H1 (cell line): ENCODE measurements at regions not wholly inside any gene's neighbourhood (a gene's known extent, or its start where the extent isn't known, plus 50 kb on each side); places are given as distances from the start of the nearest gene placed in this dataset.

Source experiments
- CTCF ChIA-PET: fragments of 300-600 bp; sonication (Branson Sonifier 250); formaldehyde crosslinking; loops from one replicate; lab custom pipeline; 2021; ENCODE audit not compliant: partially characterized antibody; lab: Charles Lee
- POLR2A ChIA-PET: fragments of 300-600 bp; sonication (Branson Sonifier 250); formaldehyde crosslinking; loops from one replicate; lab custom pipeline; 2021; ENCODE audit warnings: inconsistent platforms; ENCODE audit not compliant: partially characterized antibody; lab: Charles Lee
- DNase-seq, 2 experiments: peaks; one replicate each; pipeline versions ENCODE4 v3.0.0 to v3.0.0-alpha.2; 2010 to 2022; ENCODE audit warnings: low spot score in 2 of 2, low read depth in 1 of 2, mixed read lengths in 1 of 2
- FAIRE-seq: peaks from 2 replicates; lab custom pipeline; 2011; peaks lifted over from hg19 to GRCh38; lab: Jason Lieb, UNC
- H2AFZ ChIP-seq: 2 replicates; pipeline ENCODE4 v1.8.1; 2012; ENCODE audit warnings: low read length, inconsistent platforms
- H2AK5ac ChIP-seq: 2 replicates; pipeline ENCODE4 v1.6.1; 2013; ENCODE audit warnings: low read depth, low read length
- H2BK120ac ChIP-seq: replicated peaks from 2 replicates; pipeline ENCODE3; 2013; ENCODE audit warnings: low read depth, low read length, inconsistent platforms
- H2BK12ac ChIP-seq: 2 replicates; pipeline ENCODE4 v1.6.1; 2013; ENCODE audit warnings: low read depth, low read length
- H2BK15ac ChIP-seq: 2 replicates; pipeline ENCODE4 v1.6.1; 2013; ENCODE audit warnings: low read length
- H2BK20ac ChIP-seq: 2 replicates; pipeline ENCODE4 v1.6.1; 2013; ENCODE audit warnings: low read length
- H2BK5ac ChIP-seq: 2 replicates; pipeline ENCODE4 v1.6.1; 2013; ENCODE audit warnings: low read depth, low read length
- H3K14ac ChIP-seq: 2 replicates; pipeline ENCODE4 v1.6.1; 2013; ENCODE audit warnings: inconsistent platforms; ENCODE audit not compliant: insufficient read length
- H3K18ac ChIP-seq: 2 replicates; pipeline ENCODE4 v1.6.1; 2013; ENCODE audit warnings: low read length; ENCODE audit errors: extremely low read depth
- H3K23ac ChIP-seq: 2 replicates; pipeline ENCODE4 v1.6.1; 2013; ENCODE audit warnings: inconsistent platforms; ENCODE audit not compliant: insufficient read length
- H3K23me2 ChIP-seq: 2 replicates; pipeline ENCODE4 v1.6.1; 2013; ENCODE audit warnings: low read depth, low read length
- H3K27ac ChIP-seq: 2 replicates; pipeline ENCODE4 v1.6.1; 2011; ENCODE audit warnings: low read depth, low read length, inconsistent platforms
- H3K27me3 ChIP-seq, 4 experiments: replicated peaks in 1 of 4; 1 replicate in 1 of 4; 2 replicates in 3 of 4; pipeline versions ENCODE4 v1.6.1 to v1.8.1; 2011 to 2013; ENCODE audit warnings: low read length in 3 of 4, mild to moderate bottlenecking in 3 of 4, inconsistent platforms in 2 of 4, mixed read lengths in 2 of 4, moderate library complexity in 1 of 4; ENCODE audit not compliant: control insufficient read depth in 3 of 4, insufficient read depth in 3 of 4; ENCODE audit errors: extremely low read depth in 1 of 4
- H3K36me3 ChIP-seq, 4 experiments: 2 replicates each; pipeline versions ENCODE4 v1.6.1 to v1.8.1; 2011 to 2013; ENCODE audit warnings: mild to moderate bottlenecking in 4 of 4, low read length in 3 of 4, moderate library complexity in 2 of 4, control low read depth in 1 of 4, inconsistent platforms in 1 of 4; ENCODE audit not compliant: insufficient read depth in 4 of 4, control insufficient read depth in 2 of 4
- H3K4ac ChIP-seq: replicated peaks from 2 replicates; pipeline ENCODE3; 2013; ENCODE audit warnings: low read length, low read depth, mixed read lengths, inconsistent platforms; ENCODE audit not compliant: insufficient read length
- H3K4me1 ChIP-seq, 4 experiments: replicated peaks in 1 of 4; 1 replicate in 1 of 4; 2 replicates in 3 of 4; pipeline versions ENCODE4 v1.6.1 to v1.8.1; 2011 to 2013; ENCODE audit warnings: low read length in 3 of 4, inconsistent platforms in 2 of 4, mixed read lengths in 1 of 4; ENCODE audit not compliant: insufficient read depth in 4 of 4, control insufficient read depth in 3 of 4
- H3K4me2 ChIP-seq, 2 experiments: 2 replicates each; pipeline versions ENCODE4 v1.6.1 to v1.8.1; 2011 to 2013; ENCODE audit warnings: low read depth in 2 of 2, low read length in 2 of 2, control low read depth in 1 of 2, inconsistent platforms in 1 of 2, mild to moderate bottlenecking in 1 of 2; ENCODE audit not compliant: insufficient read depth in 1 of 2
- H3K4me3 ChIP-seq, 4 experiments: fragments of 200-600, 300-600 bp in 1 of 4; sonication (generic), shearing (Covaris generic), sonication (Bioruptor Twin) in 1 of 4; 2 replicates each; pipeline versions ENCODE4 v1.5.1 to v1.8.1; 2011 to 2016; ENCODE audit warnings: low read length in 4 of 4, low read depth in 3 of 4, control low read depth in 2 of 4, inconsistent platforms in 2 of 4, mild to moderate bottlenecking in 2 of 4, mixed read lengths in 1 of 4, moderate library complexity in 1 of 4; ENCODE audit not compliant: insufficient read depth in 2 of 4; ENCODE audit errors: extremely low read depth in 1 of 4
- H3K56ac ChIP-seq: replicated peaks from 2 replicates; pipeline ENCODE3; 2013; ENCODE audit warnings: low read depth, mild to moderate bottlenecking, mixed read lengths, low read length, inconsistent platforms; ENCODE audit not compliant: insufficient read length
- H3K79me1 ChIP-seq: 2 replicates; pipeline ENCODE4 v1.6.1; 2013; ENCODE audit warnings: low read depth, low read length, control low read depth
- H3K79me2 ChIP-seq, 2 experiments: 2 replicates each; pipeline versions ENCODE4 v1.6.1 to v1.8.1; 2012 to 2013; ENCODE audit warnings: low read length in 2 of 2, mild to moderate bottlenecking in 2 of 2, inconsistent platforms in 1 of 2; ENCODE audit not compliant: insufficient read depth in 2 of 2, control insufficient read depth in 1 of 2
- H3K9ac ChIP-seq, 4 experiments: replicated peaks in 1 of 4; 1 replicate in 1 of 4; 2 replicates in 3 of 4; pipeline versions ENCODE4 v1.6.1 to v1.8.1; 2011 to 2013; ENCODE audit warnings: low read depth in 3 of 4, low read length in 3 of 4, control low read depth in 2 of 4, mild to moderate bottlenecking in 2 of 4, moderate library complexity in 2 of 4, inconsistent platforms in 1 of 4; ENCODE audit errors: extremely low read depth in 1 of 4
- H3K9me3 ChIP-seq, 2 experiments: 2 replicates each; pipeline versions ENCODE4 v1.6.1 to v1.8.1; 2012 to 2013; ENCODE audit warnings: mild to moderate bottlenecking in 2 of 2, moderate library complexity in 2 of 2, control low read depth in 1 of 2, inconsistent platforms in 1 of 2, low read depth in 1 of 2, low read length in 1 of 2, mixed read lengths in 1 of 2; ENCODE audit not compliant: insufficient read depth in 2 of 2
- H4K20me1 ChIP-seq, 2 experiments: replicated peaks in 1 of 2; 2 replicates each; pipeline versions ENCODE3 to v1.8.1; 2011 to 2013; ENCODE audit warnings: inconsistent platforms in 2 of 2, low read length in 2 of 2, mild to moderate bottlenecking in 1 of 2; ENCODE audit not compliant: insufficient read depth in 2 of 2, control insufficient read depth in 1 of 2
- H4K5ac ChIP-seq: 2 replicates; pipeline ENCODE4 v1.6.1; 2013; ENCODE audit warnings: low read length, low read depth, mixed read lengths, inconsistent platforms; ENCODE audit not compliant: insufficient read length
- H4K8ac ChIP-seq: 2 replicates; pipeline ENCODE4 v1.8.0; 2013; ENCODE audit warnings: mild to moderate bottlenecking, moderate library complexity, low read length, inconsistent platforms; ENCODE audit not compliant: insufficient read depth; ENCODE audit errors: extremely low read depth
- H4K91ac ChIP-seq: replicated peaks from 2 replicates; pipeline ENCODE3; 2013; ENCODE audit warnings: low read length, mixed read lengths, inconsistent platforms; ENCODE audit not compliant: insufficient read length
- ATF3 ChIP-seq: IDR thresholded peaks from 2 replicates; pipeline ENCODE4 v1.6.1; 2011; ENCODE audit warnings: low read depth, mild to moderate bottlenecking, low read length; ENCODE audit not compliant: insufficient read depth
- BCL11A ChIP-seq, 2 experiments: IDR thresholded peaks; one replicate each; pipeline ENCODE4 v1.6.1; 2011; ENCODE audit warnings: low read depth in 2 of 2, low read length in 2 of 2, mild to moderate bottlenecking in 2 of 2
- BRCA1 ChIP-seq: IDR thresholded peaks from 2 replicates; pipeline ENCODE4 v1.6.1; 2012; ENCODE audit warnings: low read depth, low read length, improper control_type of control experiment
- EZH2 ChIP-seq: fragments of 200-600 bp; sonication (generic); IDR thresholded peaks from 2 replicates; pipeline ENCODE4 v1.7.1; 2012; ENCODE audit warnings: low read depth, mild to moderate bottlenecking, moderate library complexity, low read length, inconsistent platforms; ENCODE audit not compliant: severe bottlenecking
- GTF2F1 ChIP-seq: IDR thresholded peaks from 2 replicates; pipeline ENCODE4 v1.6.1; 2012; ENCODE audit warnings: low read depth, low read length, improper control_type of control experiment, borderline replicate concordance
- KDM4A ChIP-seq: IDR thresholded peaks from one replicate; pipeline ENCODE4 v1.7.1; 2012; ENCODE audit warnings: low read depth, mild to moderate bottlenecking, moderate library complexity, low read length, inconsistent platforms; ENCODE audit not compliant: severe bottlenecking
- KDM5A ChIP-seq: fragments of 200-600 bp; IDR thresholded peaks from 2 replicates; pipeline ENCODE4 v1.7.1; 2012; ENCODE audit warnings: mild to moderate bottlenecking, low read length, inconsistent platforms, mixed read lengths
- POLR2A ChIP-seq, 2 experiments: IDR thresholded peaks; 1 replicate in 1 of 2; 2 replicates in 1 of 2; pipeline ENCODE4 v1.6.1; 2011; ENCODE audit warnings: low read depth in 2 of 2, low read length in 2 of 2, mild to moderate bottlenecking in 2 of 2; ENCODE audit errors: control extremely low read depth in 1 of 2
- SIRT6 ChIP-seq: IDR thresholded peaks from one replicate; pipeline ENCODE4 v1.7.1; 2012; ENCODE audit warnings: low read length, inconsistent platforms
- SIX5 ChIP-seq: IDR thresholded peaks from 2 replicates; pipeline ENCODE4 v1.6.1; 2011; ENCODE audit warnings: mild to moderate bottlenecking, low read depth, low read length
- TBP ChIP-seq: IDR thresholded peaks from 2 replicates; pipeline ENCODE4 v1.6.1; 2011; ENCODE audit warnings: low read depth, low read length, improper control_type of control experiment
- TEAD4 ChIP-seq: IDR thresholded peaks from 2 replicates; pipeline ENCODE4 v1.6.1; 2012; ENCODE audit warnings: low read depth, low read length, inconsistent platforms, mixed read lengths
- WGBS, 2 experiments: shearing (Covaris generic) in 1 of 2; methylation state at CpG; one replicate each; pipeline versions ENCODE4 v1.1.6 to v1.1.7; 2013 to 2015; ENCODE audit warnings: low lambda C conversion rate in 2 of 2, mixed read lengths in 2 of 2, inconsistent platforms in 1 of 2, low coverage in 1 of 2, missing lambda C conversion rate in 1 of 2; ENCODE audit not compliant: insufficient replicate concordance in 2 of 2, insufficient coverage in 1 of 2, insufficient read length in 1 of 2; ENCODE audit errors: extremely low coverage in 1 of 2, missing lambda C conversion rate in 1 of 2; 5-methylcytosine and 5-hydroxymethylcytosine counted together
- TF ChIP-seq, protein P1 (sequence below): IDR thresholded peaks from 2 replicates; pipeline ENCODE4 v1.6.1; 2012; ENCODE audit warnings: inconsistent platforms
- TF ChIP-seq, protein P2 (sequence below): IDR thresholded peaks from 2 replicates; pipeline ENCODE4 v1.6.1; 2011; ENCODE audit warnings: low read length, improper control_type of control experiment

DNA sequence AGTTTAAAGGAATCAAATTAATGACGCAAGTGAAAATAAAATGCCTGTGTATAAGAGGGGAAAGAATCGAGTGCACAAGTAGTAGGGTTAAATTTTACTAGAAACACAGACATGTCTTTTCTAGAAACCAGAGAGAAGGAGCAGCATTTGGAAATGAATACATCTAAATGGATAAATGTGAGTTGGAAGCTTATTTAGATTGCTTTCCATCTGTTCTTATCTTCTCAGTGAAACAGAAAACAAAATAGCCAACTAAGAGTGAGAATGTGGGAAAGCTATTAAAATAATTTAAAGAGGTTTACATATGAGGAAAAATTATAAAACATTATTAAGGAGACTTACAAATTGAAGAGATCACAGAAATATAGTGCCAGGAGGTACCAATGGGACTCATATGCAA, 1818.9 kb upstream of the FLRT2 start:
- Histone ChIP-seq H2BK120ac (no peak overlapping the region), H3K79me1 (no peaks in the 10 kb centered on the region), H4K20me1 (no peaks in the 10 kb centered on the region), H2BK20ac (no peak overlapping the region), H3K4me2 (no peak overlapping the region), H3K4me3 (no peak overlapping the region), H3K14ac (no peak overlapping the region), H2AK5ac (no peak overlapping the region), H3K27ac (no peak overlapping the region), H3K4ac (no peak overlapping the region), H3K27me3 (peaks cover 0 to 2% (median 0%) of the 10 kb centered on the region in 4 experiments; a peak in 1 of 7 replicates), H4K5ac (no peak overlapping the region), H3K36me3 (no peaks in the 10 kb centered on the region), H3K23me2 (no peaks in the 10 kb centered on the region), H2BK12ac (no peak overlapping the region), H4K91ac (no peak overlapping the region), H2BK5ac (no peak overlapping the region), H2BK15ac (no peak overlapping the region), H3K4me1 (peaks cover 0 to 7% (median 2%) of the 10 kb centered on the region in 4 experiments; a peak in 2 of 7 replicates), H3K9ac (no peak overlapping the region), H3K56ac (no peak overlapping the region), H3K9me3 (no peaks in the 10 kb centered on the region; a peak in 1 of 4 replicates), H3K23ac (no peak overlapping the region), H2AFZ (no peak overlapping the region), H4K8ac (no peak overlapping the region), H3K79me2 (no peaks in the 10 kb centered on the region), H3K18ac (no peak overlapping the region)
- FAIRE-seq (no peak), DNase-seq (no peak)
- no peak for TF ChIP-seq EZH2
- no peak for TF ChIP-seq TEAD4
- no peak for TF ChIP-seq KDM5A
- TF ChIP-seq ATF3, result no peak
- no peak for TF ChIP-seq SIX5
- no peak for TF ChIP-seq GTF2F1
- no peak for TF ChIP-seq BCL11A (IDR thresholded peaks at IDR 0.05; ENCODE audit: low read depth in 2 of 2, low read length in 2 of 2)
- no peak for TF ChIP-seq TBP
- TF ChIP-seq KDM4A, result no peak
- TF ChIP-seq SIRT6, result no peak
- no peak for TF ChIP-seq POLR2A (IDR thresholded peaks at IDR 0.05; ENCODE audit: control extremely low read depth in 1 of 2, low read depth in 2 of 2, low read length in 2 of 2)
- no peak for TF ChIP-seq BRCA1
- TF ChIP-seq, protein P1, sequence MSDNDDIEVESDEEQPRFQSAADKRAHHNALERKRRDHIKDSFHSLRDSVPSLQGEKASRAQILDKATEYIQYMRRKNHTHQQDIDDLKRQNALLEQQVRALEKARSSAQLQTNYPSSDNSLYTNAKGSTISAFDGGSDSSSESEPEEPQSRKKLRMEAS, result no peak
- TF ChIP-seq, protein P2, sequence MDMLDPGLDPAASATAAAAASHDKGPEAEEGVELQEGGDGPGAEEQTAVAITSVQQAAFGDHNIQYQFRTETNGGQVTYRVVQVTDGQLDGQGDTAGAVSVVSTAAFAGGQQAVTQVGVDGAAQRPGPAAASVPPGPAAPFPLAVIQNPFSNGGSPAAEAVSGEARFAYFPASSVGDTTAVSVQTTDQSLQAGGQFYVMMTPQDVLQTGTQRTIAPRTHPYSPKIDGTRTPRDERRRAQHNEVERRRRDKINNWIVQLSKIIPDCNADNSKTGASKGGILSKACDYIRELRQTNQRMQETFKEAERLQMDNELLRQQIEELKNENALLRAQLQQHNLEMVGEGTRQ, result no peak
- ChIA-PET POLR2A (no interaction called here), CTCF (no interaction called here)
- WGBS, 2 experiments, result 90% methylated on average over 2 of the region's 2 CpGs; no CpG with 5 or more reads in 1 of the 2 experiments
